Body of pancreas (tissue), 4 donors: ENCODE measurements at regions not wholly inside any gene's neighbourhood (a gene's known extent, or its start where the extent isn't known, plus 50 kb on each side); places are given as distances from the start of the nearest gene placed in this dataset.

ENCODE experiments used
- CTCF ChIP-seq, 7 experiments: fragments of 450-650 bp in 4 of 7; fragments of 200-600 bp in 3 of 7; sonication (generic) in 3 of 7; IDR thresholded peaks; one replicate each; pipeline ENCODE4 v1.5.1; 2016 to 2019; ENCODE audit warnings: antibody characterized with exemption in 7 of 7
- POLR2A ChIP-seq, 3 donors: fragments of 450-650 bp; IDR thresholded peaks; one replicate each; pipeline ENCODE4 v1.6.1; 2016; ENCODE audit warnings: antibody characterized with exemption in 3 of 3, mild to moderate bottlenecking in 2 of 3

GRCh38 chr3:77868725-77869124 is 828.8 kb downstream of the ROBO2 start:
- TF ChIP-seq CTCF (IDR thresholded peaks at IDR 0.05) (no peak), POLR2A (IDR thresholded peaks at IDR 0.05) (no peak)
